Ovary (tissue), 3 donors: ENCODE measurements at regions not wholly inside any gene's neighbourhood (a gene's known extent, or its start where the extent isn't known, plus 50 kb on each side); places are given as distances from the start of the nearest gene placed in this dataset.

Experiments used
- CTCF ChIP-seq, 3 donors: fragments of 450-650 bp in 2 of 3; fragments of 200-600 bp in 1 of 3; IDR thresholded peaks; one replicate each; pipeline versions ENCODE4 v1.5.1 to v1.8.0; 2016 to 2022; ENCODE audit warnings: antibody characterized with exemption in 3 of 3, mild to moderate bottlenecking in 1 of 3
- EP300 ChIP-seq: sonication (generic); formaldehyde crosslinking; IDR thresholded peaks from one replicate; pipeline ENCODE4 v1.6.1; 2017; ENCODE audit warnings: antibody characterized with exemption
- POLR2A ChIP-seq: fragments of 450-650 bp; IDR thresholded peaks from one replicate; pipeline ENCODE4 v1.6.1; 2017; ENCODE audit warnings: antibody characterized with exemption, mild to moderate bottlenecking, moderate library complexity
- donor health status: DM: no; HTN: no; CAD: no.

GRCh38 chr18:46212398-46212797 lies 108.2 kb downstream of the HAUS1 start:
- TF ChIP-seq CTCF (IDR thresholded peaks at IDR 0.05) = no peak
- no peak for TF ChIP-seq EP300
- TF ChIP-seq POLR2A = no peak
